Right lobe of liver (tissue), 6 donors: ENCODE measurements at regions not wholly inside any gene's neighbourhood (a gene's known extent, or its start where the extent isn't known, plus 50 kb on each side); places are given as distances from the start of the nearest gene placed in this dataset.
"Not testable (repeated sequence)": the region's sequence is repeated elsewhere in the genome, so short reads cannot be mapped to it uniquely, and the experiment has no call there.

Experiments
- ATAC-seq, 4 donors: fragments of 200-7000 bp; cut with Tn5 transposase; one replicate each; pipeline ENCODE4 v1.9.1; 2020; ENCODE audit warnings: mild to moderate bottlenecking in 4 of 4, moderate library complexity in 4 of 4
- DNase-seq, 3 donors: peaks; one replicate each; pipeline ENCODE4 v3.0.0-alpha.2; 2020
- H3K27ac ChIP-seq, 3 donors: fragments of 200-600 bp; one replicate each; pipeline ENCODE4 v1.8.0; 2022
- H3K27me3 ChIP-seq, 2 donors: fragments of 200-600 bp; one replicate each; pipeline ENCODE4 v1.8.0; 2022
- H3K36me3 ChIP-seq, 4 donors: fragments of 200-600 bp; sonication (generic) in 1 of 4; one replicate each; pipeline versions ENCODE4 v1.5.1 to v1.8.0; 2017 to 2022; ENCODE audit warnings: control low read depth in 1 of 4
- H3K4me1 ChIP-seq, 4 donors: fragments of 200-600 bp; sonication (generic) in 1 of 4; one replicate each; pipeline versions ENCODE4 v1.5.1 to v1.8.0; 2017 to 2022; ENCODE audit warnings: control low read depth in 1 of 4
- H3K4me3 ChIP-seq, 3 donors: fragments of 200-600 bp; one replicate each; pipeline ENCODE4 v1.8.0; 2022
- H3K9me3 ChIP-seq, 4 donors: fragments of 200-600 bp; sonication (generic) in 1 of 4; one replicate each; pipeline versions ENCODE4 v1.5.1 to v1.8.0; 2017 to 2022; ENCODE audit warnings: control low read depth in 1 of 4
- CTCF ChIP-seq, 4 donors: fragments of 200-600 bp in 3 of 4; fragments of 450-650 bp in 1 of 4; IDR thresholded peaks; one replicate each; pipeline versions ENCODE4 v1.5.1 to v1.8.0; 2016 to 2022; ENCODE audit warnings: antibody characterized with exemption in 4 of 4, mild to moderate bottlenecking in 2 of 4
- POLR2A ChIP-seq: fragments of 450-650 bp; IDR thresholded peaks from one replicate; pipeline ENCODE4 v1.6.1; 2017; ENCODE audit warnings: antibody characterized with exemption, mild to moderate bottlenecking
- WGBS: methylation state at CpG from one replicate; pipeline ENCODE4 v1.1.6; 2018; ENCODE audit warnings: low coverage, low lambda C conversion rate; ENCODE audit not compliant: insufficient coverage; ENCODE audit errors: missing lambda C conversion rate; 5-methylcytosine and 5-hydroxymethylcytosine counted together
- intact Hi-C, 2 donors: fragments of 100-400 bp; cut with DNase I; formaldehyde crosslinking; loops; one replicate each; pipeline versions ENCODE4 v1.11.2 to v1.14.1; 2022
- donor health status: DM: no; HTN: yes; CAD: no.
- donor health status: DM: no; HTN: no; CAD: no.
- donor health status: DM: no; HTN: no; CAD: no.
- donor health status: DM: no; HTN: yes; CAD: no.
- donor health status: DM: no; HTN: yes; CAD: no.

- ATAC-seq (no peak), DNase-seq (no peak)
- H3K9me3 ChIP-seq, result no peaks in the 10 kb centered on the region
- WGBS, result 53% methylated on average over 2 of the region's 2 CpGs
- H3K36me3 ChIP-seq, result no peaks in the 10 kb centered on the region
- H3K4me1 ChIP-seq, result peaks cover 0 to 47% (median 12%) of the 10 kb centered on the region in 4 donors
- TF ChIP-seq CTCF (IDR thresholded peaks at IDR 0.05) (no peak), POLR2A (no peak)
- no peaks in the 10 kb centered on the region for H3K27me3 ChIP-seq
- intact Hi-C loops, result no loop called here
- H3K4me3 ChIP-seq, result no peak overlapping the region
- H3K27ac ChIP-seq, result peak overlapping the region in 2 of 3 donors; percentile 17 to 56
Measured at GRCh38 chr6:16822529-16822928, 61.3 kb upstream of the ATXN1 start.

GRCh38 chr6:16821834-16822264 is 60.6 kb upstream of the ATXN1 start:
- ATAC-seq (peak; percentile 79 to 91 (median 84)), DNase-seq (peak; percentile 86 to 93 (median 90))
- TF ChIP-seq CTCF (IDR thresholded peaks at IDR 0.05) (no peak), POLR2A (no peak)
- Histone ChIP-seq H3K4me1 (peaks cover 0 to 47% (median 12%) of the 10 kb centered on the region in 4 donors), H3K27ac (peak overlapping the region in 2 of 3 donors; percentile 17 to 56), H3K36me3 (no peaks in the 10 kb centered on the region), H3K4me3 (no peak overlapping the region), H3K27me3 (no peaks in the 10 kb centered on the region), H3K9me3 (no peaks in the 10 kb centered on the region)
- intact Hi-C loops, result no loop called here
- 27% methylated on average over 5 of the region's 5 CpGs for WGBS

GRCh38 chr6:16820262-16820661 is 59.0 kb upstream of the ATXN1 start:
- H3K9me3 ChIP-seq, ATAC-seq, H3K27me3 ChIP-seq, intact Hi-C loops, DNase-seq, H3K4me3 ChIP-seq, H3K36me3 ChIP-seq: not testable (repeated sequence)
- Histone ChIP-seq H3K27ac (peak overlapping the region in 1 of 3 donors; percentile 77), H3K4me1 (peaks cover 0 to 47% (median 12%) of the 10 kb centered on the region in 4 donors)
- WGBS, result 80% methylated on average over 3 of the region's 3 CpGs

GRCh38 chr6:16819752-16820151 is 58.5 kb upstream of the ATXN1 start:
- ATAC-seq, result peak; percentile 50 to 62 (median 59)
- H3K4me3 ChIP-seq, result peak overlapping the region in 2 of 3 donors; percentile 32 to 42
- no peaks in the 10 kb centered on the region for H3K27me3 ChIP-seq
- H3K4me1 ChIP-seq, result peaks cover 0 to 47% (median 12%) of the 10 kb centered on the region in 4 donors
- DNase-seq, result peak in 1 of 3 donors; percentile 77
- H3K27ac ChIP-seq, result peak overlapping the region in 2 of 3 donors; percentile 57 to 77
- no peaks in the 10 kb centered on the region for H3K36me3 ChIP-seq
- H3K9me3 ChIP-seq, result no peaks in the 10 kb centered on the region
- TF ChIP-seq POLR2A (no peak), CTCF (IDR thresholded peaks at IDR 0.05) (peak; percentile 35 to 53 (median 40))
- 30% methylated on average over 3 of the region's 3 CpGs for WGBS
- intact Hi-C loops, result no loop called here

GRCh38 chr6:16818992-16819626 is 57.8 kb upstream of the ATXN1 start:
- ATAC-seq (peak; percentile 57 to 65 (median 60)), DNase-seq (peak in 1 of 3 donors; percentile 52)
- H3K27ac ChIP-seq, result peak overlapping the region in 2 of 3 donors; percentile 57 to 77
- TF ChIP-seq POLR2A (no peak), CTCF (IDR thresholded peaks at IDR 0.05) (no peak)
- intact Hi-C loops, result no loop called here
- peak overlapping the region in 2 of 3 donors; percentile 32 to 42 for H3K4me3 ChIP-seq
- no peaks in the 10 kb centered on the region for H3K36me3 ChIP-seq
- WGBS, result 31% methylated on average over 5 of the region's 5 CpGs
- H3K27me3 ChIP-seq, result no peaks in the 10 kb centered on the region
- no peaks in the 10 kb centered on the region for H3K9me3 ChIP-seq
- peaks cover 0 to 47% (median 12%) of the 10 kb centered on the region in 4 donors for H3K4me1 ChIP-seq
